CD14-positive monocyte (primary cell): ENCODE measurements at regions not wholly inside any gene's neighbourhood (a gene's known extent, or its start where the extent isn't known, plus 50 kb on each side); places are given as distances from the start of the nearest gene placed in this dataset.

ENCODE experiments used
- DNase-seq, 3 donors: peaks; one replicate each; pipeline ENCODE4 v3.0.0-alpha.2; 2011 to 2022
- H2AFZ ChIP-seq: 2 replicates; pipeline ENCODE4 v1.6.0; 2012; ENCODE audit warnings: mild to moderate bottlenecking, low read depth, low read length, inconsistent platforms; ENCODE audit not compliant: insufficient read depth, poor library complexity, severe bottlenecking
- H3K27ac ChIP-seq, 2 donors: 1 replicate in 1 of 2; 2 replicates in 1 of 2; pipeline ENCODE4 v1.5.1; 2012 to 2013; ENCODE audit warnings: low read length in 2 of 2, control low read depth in 1 of 2, inconsistent platforms in 1 of 2, low read depth in 1 of 2, mild to moderate bottlenecking in 1 of 2
- H3K27me3 ChIP-seq, 2 donors: one replicate each; pipeline versions ENCODE4 v1.6.0 to v1.6.1; 2011 to 2013; ENCODE audit warnings: low read length in 2 of 2; ENCODE audit not compliant: control insufficient read depth in 2 of 2, insufficient read depth in 2 of 2
- H3K36me3 ChIP-seq, 2 donors: replicated peaks in 1 of 2; 1 replicate in 1 of 2; 2 replicates in 1 of 2; pipeline versions ENCODE4 v1.5.1 to v1.6.1; 2012 to 2013; ENCODE audit warnings: low read length in 2 of 2, control low read depth in 1 of 2, inconsistent platforms in 1 of 2, mild to moderate bottlenecking in 1 of 2; ENCODE audit not compliant: insufficient read depth in 2 of 2, control insufficient read depth in 1 of 2
- H3K4me1 ChIP-seq, 2 donors: 1 replicate in 1 of 2; 2 replicates in 1 of 2; pipeline versions ENCODE4 v1.5.1 to v1.6.1; 2012 to 2013; ENCODE audit warnings: low read length in 2 of 2, control low read depth in 1 of 2, inconsistent platforms in 1 of 2, mild to moderate bottlenecking in 1 of 2, moderate library complexity in 1 of 2; ENCODE audit not compliant: insufficient read depth in 2 of 2, control insufficient read depth in 1 of 2
- H3K4me2 ChIP-seq: replicated peaks from 2 replicates; pipeline ENCODE3; 2012; ENCODE audit warnings: low read length, moderate library complexity, mild to moderate bottlenecking; ENCODE audit not compliant: poor library complexity, severe bottlenecking; ENCODE audit errors: extremely low read depth
- H3K4me3 ChIP-seq, 3 experiments: fragments of 200-600 bp in 1 of 3; sonication (generic) in 1 of 3; replicated peaks in 1 of 3; 1 replicate in 2 of 3; 2 replicates in 1 of 3; pipeline ENCODE4 v1.5.1; 2011 to 2013; ENCODE audit warnings: low read length in 3 of 3, mild to moderate bottlenecking in 3 of 3, control low read depth in 2 of 3, low read depth in 2 of 3, inconsistent platforms in 1 of 3, moderate library complexity in 1 of 3
- H3K79me2 ChIP-seq: 2 replicates; pipeline ENCODE4 v1.6.0; 2012; ENCODE audit warnings: mild to moderate bottlenecking, control low read depth, inconsistent platforms, low read length, moderate library complexity; ENCODE audit not compliant: insufficient read depth
- H3K9ac ChIP-seq: 2 replicates; pipeline ENCODE4 v1.6.0; 2017; ENCODE audit warnings: low read length, mild to moderate bottlenecking; ENCODE audit not compliant: insufficient read depth, poor library complexity, severe bottlenecking
- H3K9me3 ChIP-seq, 2 donors: replicated peaks in 1 of 2; 1 replicate in 1 of 2; 2 replicates in 1 of 2; pipeline versions ENCODE4 v1.5.1 to v1.6.1; 2012 to 2013; ENCODE audit warnings: low read length in 2 of 2, control low read depth in 1 of 2; ENCODE audit not compliant: control insufficient read depth in 1 of 2, insufficient read depth in 1 of 2
- H4K20me1 ChIP-seq: 2 replicates; pipeline ENCODE4 v1.6.0; 2012; ENCODE audit warnings: mild to moderate bottlenecking, low read length, control low read depth, moderate library complexity; ENCODE audit not compliant: insufficient read depth
- H3K27ac Mint-ChIP-seq, 7 donors: one replicate each; pipeline ENCODE4 v1.8.0; 2020; ENCODE audit warnings: mild to moderate bottlenecking in 7 of 7, mixed read lengths in 7 of 7, moderate library complexity in 6 of 7, inconsistent platforms in 2 of 7
- H3K27me3 Mint-ChIP-seq, 3 donors: one replicate each; pipeline ENCODE4 v1.8.0; 2021 to 2022; ENCODE audit warnings: low read depth in 3 of 3, mild to moderate bottlenecking in 3 of 3, mixed read lengths in 3 of 3, moderate library complexity in 3 of 3, inconsistent platforms in 1 of 3
- H3K36me3 Mint-ChIP-seq, 2 donors: one replicate each; pipeline ENCODE4 v1.8.0; 2020; ENCODE audit warnings: mixed read lengths in 2 of 2, inconsistent platforms in 1 of 2, mild to moderate bottlenecking in 1 of 2
- H3K4me1 Mint-ChIP-seq: one replicate; pipeline ENCODE4 v1.8.0; 2020; ENCODE audit warnings: mild to moderate bottlenecking, mixed read lengths
- H3K4me3 Mint-ChIP-seq, 2 donors: one replicate each; pipeline ENCODE4 v1.8.0; 2020; ENCODE audit warnings: mild to moderate bottlenecking in 2 of 2, mixed read lengths in 2 of 2, moderate library complexity in 1 of 2
- H3K9me3 Mint-ChIP-seq, 7 donors: one replicate each; pipeline ENCODE4 v1.8.0; 2020 to 2022; ENCODE audit warnings: mixed read lengths in 7 of 7, mild to moderate bottlenecking in 6 of 7, moderate library complexity in 6 of 7, inconsistent platforms in 2 of 7
- CTCF ChIP-seq: fragments of 200-600 bp; IDR thresholded peaks from one replicate; pipeline ENCODE4 v1.8.0; 2022; ENCODE audit warnings: antibody characterized with exemption, mild to moderate bottlenecking
- WGBS: methylation state at CpG from one replicate; pipeline ENCODE4 v1.1.5; 2013; ENCODE audit warnings: missing lambda C conversion rate; ENCODE audit not compliant: insufficient coverage; 5-methylcytosine and 5-hydroxymethylcytosine counted together
- intact Hi-C, 2 donors: fragments of 100-400 bp; cut with micrococcal nuclease; formaldehyde crosslinking; loops; one replicate each; pipeline versions ENCODE4 v1.15.0 to v1.15.1; 2023

- no peak for DNase-seq
- H3K9ac ChIP-seq: no peak overlapping the region
- H3K4me1 ChIP-seq: no peaks in the 10 kb centered on the region
- no peak overlapping the region for H2AFZ ChIP-seq
- H3K9me3 Mint-ChIP-seq: peaks cover 0 to 11% (median 0%) of the 10 kb centered on the region in 7 donors
- H3K4me3 Mint-ChIP-seq: no peak overlapping the region
- peaks cover 0 to 4% (median 4%) of the 10 kb centered on the region in 3 donors for H3K27me3 Mint-ChIP-seq
- intact Hi-C loops: no loop called here
- H3K4me2 ChIP-seq: no peak overlapping the region
- no peaks in the 10 kb centered on the region for H3K36me3 Mint-ChIP-seq
- no peaks in the 10 kb centered on the region for H4K20me1 ChIP-seq
- no peaks in the 10 kb centered on the region for H3K79me2 ChIP-seq
- TF ChIP-seq CTCF: no peak
- H3K4me1 Mint-ChIP-seq: no peaks in the 10 kb centered on the region
- H3K36me3 ChIP-seq: no peaks in the 10 kb centered on the region
- WGBS: 56% methylated on average over 8 of the region's 9 CpGs
- H3K27me3 ChIP-seq: no peaks in the 10 kb centered on the region
- H3K4me3 ChIP-seq: no peak overlapping the region
- H3K9me3 ChIP-seq: no peaks in the 10 kb centered on the region
- H3K27ac Mint-ChIP-seq: no peak overlapping the region
- no peak overlapping the region for H3K27ac ChIP-seq
Measured at GRCh38 chr12:126784328-126784921, 1482.5 kb upstream of the TMEM132C start.

DNA sequence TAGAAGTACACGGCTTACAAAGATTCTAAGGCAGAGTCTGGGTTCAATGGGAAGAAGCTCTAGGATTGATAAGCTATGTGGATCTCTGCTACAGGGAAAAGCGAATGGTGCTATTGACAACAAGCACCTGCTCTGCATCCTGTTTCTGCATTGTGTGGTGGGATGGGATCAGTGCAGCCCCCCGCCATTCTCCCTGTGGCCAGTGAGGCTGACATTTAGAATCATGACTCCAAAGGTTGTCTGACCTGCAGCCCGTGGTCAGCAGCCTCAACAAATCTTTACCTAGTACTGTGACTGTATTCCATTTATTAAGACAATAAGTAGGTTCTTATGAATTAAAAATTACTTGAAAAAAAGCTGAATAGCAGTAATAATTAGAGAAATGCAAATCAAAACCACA lies 1477.0 kb upstream of the TMEM132C start:
- Mint-ChIP-seq H3K4me1 (no peaks in the 10 kb centered on the region), H3K36me3 (no peaks in the 10 kb centered on the region), H3K27me3 (peaks cover 0 to 4% (median 2%) of the 10 kb centered on the region in 3 donors), H3K9me3 (peaks cover 0 to 10% (median 2%) of the 10 kb centered on the region in 7 donors), H3K4me3 (no peak overlapping the region), H3K27ac (no peak overlapping the region)
- intact Hi-C loops: no loop called here
- Histone ChIP-seq H3K4me1 (no peaks in the 10 kb centered on the region), H3K36me3 (no peaks in the 10 kb centered on the region), H3K9ac (no peak overlapping the region), H2AFZ (no peak overlapping the region), H3K4me3 (no peak overlapping the region), H3K9me3 (no peaks in the 10 kb centered on the region), H3K79me2 (no peaks in the 10 kb centered on the region), H3K4me2 (no peak overlapping the region), H3K27ac (no peak overlapping the region), H4K20me1 (no peaks in the 10 kb centered on the region), H3K27me3 (no peaks in the 10 kb centered on the region)
- no peak for DNase-seq
- 96% methylated on average over 3 of the region's 4 CpGs for WGBS
- TF ChIP-seq CTCF: no peak
